SU-DHL-6 (cell line): ENCODE measurements at regions not wholly inside any gene's neighbourhood (a gene's known extent, or its start where the extent isn't known, plus 50 kb on each side); places are given as distances from the start of the nearest gene placed in this dataset.

Experiments used
- H2AFZ ChIP-seq: fragments of 200-600 bp; sonication (generic); 2 replicates; pipeline ENCODE4 v1.6.1; 2014; ENCODE audit warnings: low read depth, mild to moderate bottlenecking, moderate library complexity, mixed read lengths, antibody characterized with exemption, low read length; ENCODE audit not compliant: severe bottlenecking
- H3F3A ChIP-seq: fragments of 200-600 bp; shearing (Covaris generic); 2 replicates; pipeline ENCODE4 v1.6.0; 2016; ENCODE audit warnings: antibody characterized with exemption, mild to moderate bottlenecking; ENCODE audit not compliant: insufficient read depth
- H3K27ac ChIP-seq: fragments of 200-600 bp; sonication (generic); 2 replicates; pipeline ENCODE4 v1.5.1; 2016; ENCODE audit warnings: low read depth, mild to moderate bottlenecking, low read length, moderate library complexity, mixed read lengths
- H3K27me3 ChIP-seq: fragments of 200-600 bp; sonication (generic), shearing (Covaris generic); 2 replicates; pipeline ENCODE4 v1.6.0; 2014; ENCODE audit warnings: mild to moderate bottlenecking, low read length
- H3K36me3 ChIP-seq: fragments of 200-600 bp; sonication (generic); 2 replicates; pipeline ENCODE4 v1.6.1; 2014; ENCODE audit warnings: mild to moderate bottlenecking, low read length, mixed read lengths
- H3K4me2 ChIP-seq: fragments of 300-600, 200-600 bp; shearing (Covaris generic), sonication (generic); 2 replicates; pipeline ENCODE4 v1.6.0; 2014; ENCODE audit warnings: low read length, low read depth, mild to moderate bottlenecking; ENCODE audit not compliant: poor library complexity, severe bottlenecking
- H3K4me3 ChIP-seq: fragments of 200-600 bp; sonication (generic); 2 replicates; pipeline ENCODE4 v1.5.1; 2014; ENCODE audit warnings: antibody characterized with exemption, low read length, mild to moderate bottlenecking, mixed read lengths; ENCODE audit not compliant: insufficient read depth, poor library complexity, severe bottlenecking
- H3K79me2 ChIP-seq: fragments of 200-600 bp; sonication (generic); 2 replicates; pipeline ENCODE4 v1.6.1; 2014; ENCODE audit warnings: mild to moderate bottlenecking, low read length, moderate library complexity; ENCODE audit not compliant: insufficient read depth
- H3K9ac ChIP-seq: fragments of 200-600 bp; sonication (generic); 2 replicates; pipeline ENCODE4 v1.7.0; 2014; ENCODE audit warnings: mild to moderate bottlenecking, low read length
- H3K9me2 ChIP-seq: fragments of 200-600 bp; sonication (generic); replicated peaks from 2 replicates; pipeline ENCODE4 v1.6.1; 2014; ENCODE audit warnings: low read length; ENCODE audit not compliant: insufficient read depth
- H3K9me3 ChIP-seq: fragments of 200-600 bp; sonication (generic); 2 replicates; pipeline ENCODE4 v1.6.1; 2014; ENCODE audit warnings: low read length, mixed read lengths; ENCODE audit not compliant: insufficient read depth
- H4K20me1 ChIP-seq: fragments of 200-600 bp; sonication (generic); 2 replicates; pipeline ENCODE4 v1.6.1; 2014; ENCODE audit warnings: low read depth, mild to moderate bottlenecking, antibody characterized with exemption, low read length, moderate library complexity, mixed read lengths
- EZH2phosphoT487 ChIP-seq: fragments of 200-600 bp; sonication (generic), shearing (Covaris generic); conservative IDR thresholded peaks from 2 replicates; pipeline ENCODE4 v1.6.1; 2018; ENCODE audit warnings: mild to moderate bottlenecking, antibody characterized with exemption, low read length, moderate library complexity, mixed read lengths
- TF ChIP-seq, protein P1 (sequence below): fragments of 200-600 bp; sonication (generic); IDR thresholded peaks from one replicate; pipeline ENCODE4 v1.5.1; 2017; ENCODE audit warnings: antibody characterized with exemption, mild to moderate bottlenecking, low read length, moderate library complexity; ENCODE audit not compliant: insufficient read depth, poor library complexity, severe bottlenecking

DNA sequence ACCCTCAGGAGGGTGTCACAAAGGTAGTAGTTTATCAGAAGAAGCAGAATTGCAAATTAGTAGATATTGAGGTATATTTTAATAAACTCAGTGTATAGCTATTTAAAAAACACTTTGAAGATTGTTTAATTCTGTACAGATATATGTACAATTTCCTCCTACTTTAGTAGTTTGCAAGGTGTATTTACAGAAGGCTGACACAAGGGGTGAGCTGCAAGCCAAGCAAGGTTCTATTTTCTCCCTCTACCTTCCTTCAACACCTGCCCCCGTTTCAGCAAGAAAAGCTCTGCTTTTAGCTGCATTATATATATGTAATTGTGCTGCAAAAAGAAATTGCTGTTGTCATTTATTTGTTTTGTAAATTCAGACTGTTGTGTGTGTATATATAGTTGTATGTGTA, 674.2 kb upstream of the PKN2 start:
- H2AFZ ChIP-seq, result no peak overlapping the region
- no peaks in the 10 kb centered on the region for H3F3A ChIP-seq
- H3K9ac ChIP-seq, result no peak overlapping the region
- H3K4me3 ChIP-seq, result no peak overlapping the region
- no peaks in the 10 kb centered on the region for H3K79me2 ChIP-seq
- no peak overlapping the region for H3K27ac ChIP-seq
- no peaks in the 10 kb centered on the region for H3K9me2 ChIP-seq
- H4K20me1 ChIP-seq, result no peaks in the 10 kb centered on the region
- TF ChIP-seq, protein P1, sequence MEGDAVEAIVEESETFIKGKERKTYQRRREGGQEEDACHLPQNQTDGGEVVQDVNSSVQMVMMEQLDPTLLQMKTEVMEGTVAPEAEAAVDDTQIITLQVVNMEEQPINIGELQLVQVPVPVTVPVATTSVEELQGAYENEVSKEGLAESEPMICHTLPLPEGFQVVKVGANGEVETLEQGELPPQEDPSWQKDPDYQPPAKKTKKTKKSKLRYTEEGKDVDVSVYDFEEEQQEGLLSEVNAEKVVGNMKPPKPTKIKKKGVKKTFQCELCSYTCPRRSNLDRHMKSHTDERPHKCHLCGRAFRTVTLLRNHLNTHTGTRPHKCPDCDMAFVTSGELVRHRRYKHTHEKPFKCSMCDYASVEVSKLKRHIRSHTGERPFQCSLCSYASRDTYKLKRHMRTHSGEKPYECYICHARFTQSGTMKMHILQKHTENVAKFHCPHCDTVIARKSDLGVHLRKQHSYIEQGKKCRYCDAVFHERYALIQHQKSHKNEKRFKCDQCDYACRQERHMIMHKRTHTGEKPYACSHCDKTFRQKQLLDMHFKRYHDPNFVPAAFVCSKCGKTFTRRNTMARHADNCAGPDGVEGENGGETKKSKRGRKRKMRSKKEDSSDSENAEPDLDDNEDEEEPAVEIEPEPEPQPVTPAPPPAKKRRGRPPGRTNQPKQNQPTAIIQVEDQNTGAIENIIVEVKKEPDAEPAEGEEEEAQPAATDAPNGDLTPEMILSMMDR, result no peak
- no peak for TF ChIP-seq EZH2phosphoT487
- no peaks in the 10 kb centered on the region for H3K36me3 ChIP-seq
- H3K27me3 ChIP-seq, result no peaks in the 10 kb centered on the region
- no peak overlapping the region for H3K4me2 ChIP-seq
- H3K9me3 ChIP-seq, result no peaks in the 10 kb centered on the region

DNA sequence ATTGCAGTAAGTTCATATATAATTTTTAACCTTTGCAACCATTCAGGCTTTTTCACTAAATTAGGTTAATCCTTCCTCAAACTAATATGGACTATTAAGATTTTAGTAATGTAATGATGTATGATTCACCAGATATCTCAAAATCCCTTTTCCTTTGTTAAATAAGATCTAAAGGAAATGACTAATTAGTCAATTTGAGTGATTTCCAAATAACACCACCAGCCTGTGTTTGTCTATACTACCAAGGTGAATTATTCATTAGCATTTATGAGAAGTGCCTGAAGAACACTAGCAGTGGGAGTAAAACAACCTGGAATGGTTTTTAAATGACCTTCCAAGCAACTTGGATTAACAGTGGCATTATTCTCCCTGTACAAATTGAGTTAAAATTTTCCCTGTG, 670.6 kb upstream of the PKN2 start:
- Histone ChIP-seq H3K9me2 (no peaks in the 10 kb centered on the region), H3K4me2 (no peak overlapping the region), H3K27me3 (no peaks in the 10 kb centered on the region), H3K9ac (no peak overlapping the region), H3K4me3 (no peak overlapping the region), H2AFZ (no peak overlapping the region), H3K9me3 (no peaks in the 10 kb centered on the region), H3K36me3 (no peaks in the 10 kb centered on the region), H3K79me2 (no peaks in the 10 kb centered on the region), H3K27ac (no peak overlapping the region), H3F3A (no peaks in the 10 kb centered on the region), H4K20me1 (no peaks in the 10 kb centered on the region)
- no peak for TF ChIP-seq EZH2phosphoT487
- TF ChIP-seq, protein P1, result no peak

- Histone ChIP-seq H4K20me1 (no peaks in the 10 kb centered on the region), H3K9ac (no peak overlapping the region), H3K4me3 (no peak overlapping the region), H3F3A (no peaks in the 10 kb centered on the region), H3K27ac (no peak overlapping the region), H3K79me2 (no peaks in the 10 kb centered on the region), H2AFZ (no peak overlapping the region), H3K4me2 (no peak overlapping the region), H3K27me3 (no peaks in the 10 kb centered on the region), H3K9me2 (no peaks in the 10 kb centered on the region), H3K9me3 (no peaks in the 10 kb centered on the region), H3K36me3 (no peaks in the 10 kb centered on the region)
- TF ChIP-seq EZH2phosphoT487, result no peak
- TF ChIP-seq, protein P1, result no peak
These were observed 669.9 kb upstream of the PKN2 start for GRCh38 chr1:88014131-88014530.
